ENCODE measurements at regions not wholly inside any gene's neighbourhood (a gene's known extent, or its start where the extent isn't known, plus 50 kb on each side); places are given as distances from the start of the nearest gene placed in this dataset.

GRCh38 chr1:209387969-209388329 lies 195.6 kb upstream of the CAMK1G start:
- no peaks in the 10 kb centered on the region for H3K36me3 ChIP-seq
- DNase-seq (no peak), ATAC-seq (no peak)
- H3K27me3 ChIP-seq: peaks cover 0 to 6% (median 0%) of the 10 kb centered on the region in 7 donors
- no peaks in the 10 kb centered on the region for H3K9me3 ChIP-seq
- intact Hi-C loops (cut with DNase I): no loop called here
- no peak overlapping the region for H3K4me3 ChIP-seq
- H3K27ac ChIP-seq: no peak overlapping the region
- 85 to 86% methylated on average over 2 of the region's 2 CpGs for WGBS, 2 donors
- no peaks in the 10 kb centered on the region for H3K4me1 ChIP-seq
- no peak for TF ChIP-seq CTCF (IDR thresholded peaks at IDR 0.05)

DNA sequence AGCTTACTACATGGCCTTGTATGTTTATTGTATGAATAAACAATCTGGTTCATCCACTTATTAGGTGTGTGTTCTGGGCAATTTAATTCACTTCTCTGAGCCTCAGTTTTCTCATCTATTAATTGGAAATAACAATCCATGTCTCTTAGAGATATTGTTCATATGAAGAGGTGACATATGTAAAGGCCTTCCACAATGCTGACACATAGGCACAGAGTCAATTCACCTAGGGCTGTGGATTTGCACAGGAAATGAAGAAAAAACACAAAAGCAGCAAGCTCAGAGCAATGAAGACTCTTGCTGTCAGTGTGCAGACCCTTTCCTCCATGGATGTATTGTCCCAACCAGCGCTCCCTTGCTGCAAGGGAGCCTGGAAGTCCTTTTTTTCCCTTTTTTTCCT lies 195.2 kb upstream of the CAMK1G start:
- 88 to 100% methylated on average over 1 of the region's 1 CpG for WGBS, 2 donors
- TF ChIP-seq CTCF (IDR thresholded peaks at IDR 0.05): no peak
- intact Hi-C loops (cut with DNase I): no loop called here

DNA sequence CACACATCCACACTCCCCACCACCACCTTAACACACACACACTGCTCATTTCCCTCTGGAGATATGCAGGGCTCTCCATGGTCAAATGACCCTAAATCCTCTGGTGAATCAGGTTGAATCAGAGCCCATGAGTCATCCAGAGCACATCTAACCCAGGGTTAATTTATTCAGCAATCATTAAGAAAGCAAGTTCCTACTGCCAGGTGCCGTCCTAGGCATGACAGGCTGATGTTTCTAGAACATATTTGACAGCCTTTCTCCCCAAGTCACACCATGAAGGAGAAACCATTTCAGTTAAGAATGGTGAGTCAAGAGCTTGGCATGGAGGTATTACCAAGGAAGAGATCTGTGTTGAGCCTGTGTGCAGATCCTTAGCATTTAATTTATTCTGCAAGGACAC lies 194.3 kb upstream of the CAMK1G start:
- no peak for TF ChIP-seq CTCF (IDR thresholded peaks at IDR 0.05)
- 88 to 89% methylated on average over 1 of the region's 1 CpG for WGBS, 2 donors
- ATAC-seq (no peak), DNase-seq (no peak)
- H3K27ac ChIP-seq: no peak overlapping the region
- no peaks in the 10 kb centered on the region for H3K9me3 ChIP-seq
- H3K27me3 ChIP-seq: peaks cover 0 to 5% (median 0%) of the 10 kb centered on the region in 7 donors
- intact Hi-C loops (cut with DNase I): no loop called here
- H3K4me3 ChIP-seq: no peak overlapping the region
- H3K4me1 ChIP-seq: no peaks in the 10 kb centered on the region
- no peaks in the 10 kb centered on the region for H3K36me3 ChIP-seq

More for the DNA sequence above, 195.2 kb upstream of the CAMK1G start:
- Histone ChIP-seq H3K27ac (no peak overlapping the region), H3K27me3 (peaks cover 0 to 5% (median 0%) of the 10 kb centered on the region in 7 donors), H3K4me1 (no peaks in the 10 kb centered on the region), H3K36me3 (no peaks in the 10 kb centered on the region), H3K9me3 (no peaks in the 10 kb centered on the region), H3K4me3 (no peak overlapping the region)
- no peak for ATAC-seq
- DNase-seq: no peak

- no peaks in the 10 kb centered on the region for H3K9me3 ChIP-seq
- no peak for TF ChIP-seq CTCF (IDR thresholded peaks at IDR 0.05)
- no peaks in the 10 kb centered on the region for H3K36me3 ChIP-seq
- WGBS, 2 donors: 38 to 41% methylated on average over 1 of the region's 1 CpG
- H3K4me3 ChIP-seq: no peak overlapping the region
- DNase-seq (no peak), ATAC-seq (no peak)
- H3K4me1 ChIP-seq: no peaks in the 10 kb centered on the region
- no peak overlapping the region for H3K27ac ChIP-seq
- intact Hi-C loops (cut with DNase I): no loop called here
- H3K27me3 ChIP-seq: peaks cover 0 to 9% (median 0%) of the 10 kb centered on the region in 7 donors
These were observed 193.5 kb upstream of the CAMK1G start for GRCh38 chr1:209389975-209390374.

DNA sequence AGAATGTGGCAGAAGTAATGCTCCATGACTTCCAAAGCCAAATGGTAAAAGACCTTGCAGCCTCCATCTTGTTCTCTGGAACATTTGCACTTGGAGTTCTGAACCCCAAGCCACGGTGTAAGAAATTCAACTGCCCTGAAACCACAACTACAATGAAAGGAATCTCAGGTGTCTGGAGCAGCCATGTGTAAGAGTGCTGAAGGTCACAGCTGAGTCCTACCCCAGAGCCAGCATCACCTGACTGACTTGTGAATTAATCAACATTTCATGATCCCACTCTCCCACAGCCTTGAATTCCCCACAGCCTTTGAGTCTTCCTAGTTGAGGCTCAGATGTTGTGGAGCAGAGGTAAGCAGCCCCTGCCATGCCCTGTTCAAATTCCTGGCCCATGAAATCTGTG lies 192.8 kb upstream of the CAMK1G start:
- TF ChIP-seq CTCF (IDR thresholded peaks at IDR 0.05): no peak
- Histone ChIP-seq H3K4me3 (no peak overlapping the region), H3K27ac (no peak overlapping the region), H3K36me3 (no peaks in the 10 kb centered on the region), H3K9me3 (no peaks in the 10 kb centered on the region), H3K4me1 (peaks cover 0 to 4% (median 0%) of the 10 kb centered on the region in 9 donors), H3K27me3 (peaks cover 0 to 9% (median 0%) of the 10 kb centered on the region in 7 donors)
- ATAC-seq: no peak
- DNase-seq: no peak
- intact Hi-C loops (cut with DNase I): no loop called here
- WGBS, 2 donors: 88 to 93% methylated on average over 1 of the region's 1 CpG

Measured in heart right ventricle (tissue), 16 donors.